DMS 273 (cell line): ENCODE measurements at regions not wholly inside any gene's neighbourhood (a gene's known extent, or its start where the extent isn't known, plus 50 kb on each side); places are given as distances from the start of the nearest gene placed in this dataset.
"Not testable (repeated sequence)": the region's sequence is repeated elsewhere in the genome, so short reads cannot be mapped to it uniquely, and the experiment has no call there.

Experiments used
- DNase-seq: peaks from one replicate; lab custom pipeline; 2025; ENCODE audit not compliant: unreplicated experiment; lab: John Stamatoyannopoulos, UW

- DNase-seq: no peak
Observed at GRCh38 chr4:74543983-74544382, 99.0 kb downstream of the AREG start.

- DNase-seq: no peak
Observed at GRCh38 chr4:74544655-74545361, 99.9 kb downstream of the AREG start.

GRCh38 chr4:74545448-74545847, 100.5 kb downstream of the AREG start:
- DNase-seq: no peak

DNA sequence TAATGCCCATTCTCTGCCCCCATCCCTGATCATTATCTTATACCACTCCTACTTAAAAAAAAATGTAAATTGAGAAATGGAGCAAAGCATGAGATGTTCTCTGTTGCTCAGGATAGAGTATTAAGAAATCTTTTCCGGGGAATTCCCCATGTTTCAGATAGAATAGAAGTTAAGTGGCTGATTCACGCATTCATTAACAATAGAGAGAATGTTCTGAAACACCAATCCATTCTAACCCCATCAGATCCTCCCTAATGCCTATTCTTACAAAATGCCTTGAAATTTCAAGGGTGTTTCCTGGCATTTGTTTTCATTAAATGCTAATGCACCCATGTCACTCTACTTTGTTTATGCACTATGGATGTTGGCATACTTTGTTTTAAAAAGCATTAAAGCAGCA, 101.1 kb downstream of the AREG start:
- no peak for DNase-seq

GRCh38 chr4:74547042-74547441, 102.1 kb downstream of the AREG start:
- no peak for DNase-seq

DNA sequence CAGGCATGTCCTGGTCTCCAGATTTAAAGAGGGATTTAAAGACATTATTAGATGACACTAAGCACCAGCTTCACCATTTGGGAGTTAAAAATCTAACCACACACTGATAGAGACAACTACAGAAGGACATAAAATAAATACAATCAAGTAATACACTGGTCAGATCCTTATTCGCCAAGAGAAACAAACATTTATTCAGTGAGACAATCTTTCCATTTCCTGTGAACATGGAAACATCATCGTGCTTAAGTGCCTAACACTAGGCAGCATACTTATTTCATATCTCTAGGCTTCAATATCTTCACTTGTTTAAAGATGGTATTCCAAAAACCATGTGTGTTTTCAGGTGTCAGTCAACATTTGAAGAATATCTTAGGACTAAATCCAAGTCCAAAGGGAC, 103.6 kb downstream of the AREG start:
- no peak for DNase-seq

DNA sequence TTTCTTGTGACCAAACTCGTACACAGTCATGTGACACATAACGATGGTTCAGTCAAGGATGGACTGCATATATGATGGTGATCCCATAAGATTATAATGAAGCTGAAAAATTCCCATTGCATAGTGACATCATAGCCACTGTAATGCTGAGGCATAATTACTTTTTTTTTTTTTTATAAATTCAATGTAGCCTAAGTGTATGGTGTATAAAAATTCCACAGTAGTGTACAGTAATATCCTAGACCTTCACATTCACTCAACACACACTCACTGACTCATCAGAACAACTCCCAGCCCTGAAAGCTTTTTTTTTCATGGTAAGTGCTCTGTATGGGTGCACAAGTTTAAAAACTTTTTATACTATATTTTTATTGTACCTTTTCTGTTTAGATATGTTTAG, 105.0 kb downstream of the AREG start:
- no peak for DNase-seq

- no peak for DNase-seq
Observed at GRCh38 chr4:74555231-74555630, 110.3 kb downstream of the AREG start.

- no peak for DNase-seq
Observed at GRCh38 chr4:74555843-74556242, 110.9 kb downstream of the AREG start.

DNA sequence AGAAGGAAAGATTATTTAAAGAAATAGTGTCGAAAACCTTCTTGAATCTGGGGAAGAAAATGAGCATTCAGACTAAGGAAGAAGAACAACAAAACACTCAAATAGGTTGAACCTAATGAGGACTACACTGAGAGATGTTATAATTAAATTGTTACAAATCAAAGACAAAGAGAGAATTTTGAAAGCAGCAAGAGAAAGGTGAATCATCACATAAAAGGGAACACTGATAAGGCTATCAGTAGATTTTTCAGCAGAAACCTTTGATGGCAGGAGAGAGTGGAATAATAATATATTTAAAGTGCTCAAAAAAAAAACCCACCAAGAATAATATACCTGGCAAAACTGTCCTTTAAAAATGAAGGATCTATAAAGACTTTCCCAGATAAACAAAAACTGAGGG, 114.9 kb downstream of the AREG start:
- DNase-seq: no peak

DNA sequence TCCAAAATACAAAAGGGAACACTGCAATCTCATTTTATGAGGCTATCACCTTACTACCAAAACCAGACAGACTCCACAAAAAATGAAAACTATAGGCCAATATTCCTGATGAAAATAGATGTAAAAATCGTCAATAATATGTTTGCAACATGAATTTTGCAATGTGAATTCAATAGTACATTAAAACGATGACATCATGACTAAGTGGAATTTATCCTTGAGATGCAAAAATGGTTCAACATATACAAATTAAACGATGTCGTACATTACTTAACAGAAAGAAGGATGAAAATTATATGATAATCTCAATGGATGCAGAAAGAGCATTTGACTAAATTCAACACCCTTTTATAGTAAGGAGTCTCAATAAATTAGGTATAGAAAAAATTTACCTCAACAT, 123.0 kb downstream of the AREG start:
- DNase-seq: no peak

- DNase-seq: no peak
Observed at GRCh38 chr4:74570095-74570494, 125.2 kb downstream of the AREG start.

GRCh38 chr4:74578329-74578728, 133.4 kb downstream of the AREG start:
- no peak for DNase-seq

DNA sequence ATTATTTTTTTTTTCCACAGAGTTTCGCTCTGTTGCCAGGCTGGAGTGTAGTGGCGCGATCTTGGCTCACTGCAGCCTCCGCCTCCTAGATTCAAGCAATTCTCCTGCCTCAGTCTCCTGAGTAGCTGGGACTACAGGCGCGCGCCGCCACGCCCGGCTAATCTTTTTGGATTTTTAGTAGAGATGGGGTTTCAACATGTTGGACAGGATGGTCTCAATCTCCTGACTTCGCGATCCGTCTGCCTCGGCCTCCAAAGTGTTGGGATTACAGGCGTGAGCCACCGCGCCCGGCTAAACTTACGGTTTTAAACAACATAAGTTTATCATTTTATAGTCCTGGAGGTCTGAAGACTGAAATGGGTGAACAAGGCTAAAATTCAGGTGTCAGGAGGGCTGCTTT, 133.9 kb downstream of the AREG start:
- DNase-seq: not testable (repeated sequence)

- DNase-seq: no peak
Observed at GRCh38 chr4:74583089-74583700, 138.3 kb downstream of the AREG start.

DNA sequence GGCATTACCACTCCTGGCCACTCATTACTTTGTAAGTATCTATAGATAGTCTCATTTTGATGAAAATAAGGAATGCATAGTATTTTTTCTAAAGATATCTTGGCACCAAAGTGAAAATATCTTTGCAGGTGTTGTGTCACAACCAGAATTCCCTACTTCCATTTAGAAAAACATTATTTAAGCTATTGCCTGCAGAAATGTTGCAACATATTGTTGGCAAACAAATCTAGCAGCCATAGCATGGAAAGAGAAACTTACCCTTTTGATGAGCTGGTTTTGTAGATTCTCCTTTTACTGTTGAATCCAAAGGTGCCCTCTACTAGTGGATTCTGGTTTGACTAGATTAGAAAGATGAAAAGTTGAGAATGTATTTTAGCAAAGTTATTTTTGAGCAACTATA, 138.8 kb downstream of the AREG start:
- DNase-seq: no peak

DNA sequence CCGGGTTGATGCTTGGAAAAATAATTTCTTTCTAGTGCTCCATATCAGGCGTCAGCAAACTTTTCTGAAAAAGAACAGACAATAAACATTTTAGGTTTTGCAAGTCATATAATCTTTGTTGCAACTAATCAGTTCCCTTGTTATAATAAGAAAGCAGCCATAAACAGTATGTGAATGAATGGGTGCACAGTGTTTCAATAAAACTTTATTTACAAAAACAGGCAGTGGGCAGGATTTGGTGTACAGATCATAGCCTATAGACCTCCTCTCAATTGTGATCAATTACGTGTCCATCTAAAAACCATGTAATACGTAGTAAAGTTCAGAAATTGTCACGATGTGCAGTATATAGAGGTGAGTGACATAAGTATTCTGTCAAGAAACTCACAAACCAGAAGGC, 143.4 kb downstream of the AREG start:
- DNase-seq: no peak

DNA sequence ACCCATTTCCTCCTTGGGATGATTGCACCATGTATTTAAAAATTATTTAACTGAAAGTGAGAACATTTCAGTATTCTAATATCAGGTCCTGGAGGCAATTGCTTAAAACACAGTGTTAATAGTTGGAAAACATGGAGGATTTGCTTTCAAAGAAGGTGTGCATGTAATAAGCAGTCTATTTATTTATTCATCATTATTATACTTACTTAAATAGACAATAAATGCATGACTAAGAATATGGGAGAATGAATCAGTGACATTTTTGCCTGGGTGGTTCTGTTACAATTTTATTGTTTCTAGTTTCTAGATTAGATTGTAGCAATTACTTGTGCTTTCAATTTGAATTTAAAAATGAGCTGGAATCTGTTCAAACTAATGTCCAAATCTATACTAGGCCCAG, 145.5 kb downstream of the AREG start:
- DNase-seq: no peak

GRCh38 chr4:74598611-74599325, 153.8 kb downstream of the AREG start:
- DNase-seq: no peak

DNA sequence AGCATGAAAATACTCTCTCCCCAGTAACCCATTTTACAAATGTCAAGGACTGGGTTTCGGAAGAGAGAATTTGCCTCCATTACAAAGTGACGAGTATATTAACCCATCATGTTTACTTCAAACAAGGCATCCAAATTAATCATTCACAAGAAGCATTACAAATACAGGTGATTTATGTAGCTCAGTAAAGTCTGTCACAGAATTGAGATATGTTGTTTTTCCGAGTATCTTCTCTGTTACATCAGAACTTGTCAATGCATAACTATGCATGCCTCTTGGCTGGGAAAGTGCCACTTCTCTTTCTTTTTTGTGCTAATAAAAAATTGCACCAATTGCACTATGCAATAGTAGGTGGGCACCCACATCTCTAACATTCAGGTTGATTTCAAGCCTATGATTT, 158.2 kb downstream of the AREG start:
- no peak for DNase-seq

DNA sequence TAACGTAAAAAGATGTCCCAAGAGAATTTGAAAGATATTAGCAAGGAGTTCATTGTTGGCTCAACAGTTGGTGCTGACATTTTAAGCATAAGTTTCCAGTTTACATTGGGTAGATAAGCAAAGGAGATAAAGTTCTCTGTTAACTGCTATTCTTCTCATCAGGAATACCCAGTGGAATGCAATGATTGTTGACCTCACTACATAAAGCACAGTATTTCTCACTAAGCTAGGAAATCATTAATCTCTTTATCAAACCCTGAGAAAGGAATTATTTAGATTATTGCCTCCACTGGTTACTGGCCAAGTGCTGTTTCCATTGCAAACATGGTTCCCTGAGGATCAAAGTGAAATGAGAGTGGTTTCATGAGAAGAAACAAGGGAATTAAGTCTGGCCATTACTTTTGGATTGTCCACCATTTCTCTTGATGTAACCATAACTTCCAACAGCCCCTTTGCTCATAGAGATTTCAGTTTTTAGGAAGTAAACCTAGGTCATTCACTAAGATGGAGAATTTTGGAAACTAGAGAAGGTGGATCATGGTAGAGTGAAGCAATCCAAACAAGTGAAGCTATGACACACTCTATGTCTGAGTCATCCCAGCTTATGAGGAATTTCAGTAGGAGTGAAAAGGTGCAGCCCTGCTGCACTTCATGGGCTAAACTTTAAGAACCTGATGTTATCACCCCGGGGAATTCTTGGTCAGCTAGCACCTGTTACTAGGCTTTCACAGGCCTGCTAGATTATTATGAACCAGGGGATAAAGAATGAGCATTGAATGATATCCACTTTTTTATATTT, 163.4 kb downstream of the AREG start:
- DNase-seq: no peak

GRCh38 chr4:74610491-74610890, 165.6 kb downstream of the AREG start:
- DNase-seq: no peak
